H9 (cell line): ENCODE measurements at regions not wholly inside any gene's neighbourhood (a gene's known extent, or its start where the extent isn't known, plus 50 kb on each side); places are given as distances from the start of the nearest gene placed in this dataset.
A peak's percentile ranks its signal among the peaks of the same experiment; 100 is the strongest.

ENCODE experiments used
- DNase-seq: peaks from one replicate; pipeline ENCODE4 v3.0.0-alpha.2; 2017
- H2AFZ ChIP-seq: one replicate; pipeline ENCODE4 v1.6.1; 2013; ENCODE audit warnings: mild to moderate bottlenecking, low read length, control low read depth, moderate library complexity
- H2AK5ac ChIP-seq: 2 replicates; pipeline ENCODE4 v1.6.1; 2013; ENCODE audit warnings: low read length, control low read depth, mixed read lengths; ENCODE audit not compliant: insufficient read length
- H2BK120ac ChIP-seq: one replicate; pipeline ENCODE4 v1.6.1; 2013; ENCODE audit warnings: low read depth, mild to moderate bottlenecking, low read length, control low read depth, inconsistent platforms; ENCODE audit not compliant: poor library complexity, severe bottlenecking
- H2BK12ac ChIP-seq: 2 replicates; pipeline ENCODE4 v1.6.1; 2013; ENCODE audit warnings: low read length, control low read depth, mixed read lengths, low read depth; ENCODE audit not compliant: insufficient read length
- H2BK15ac ChIP-seq: 2 replicates; pipeline ENCODE4 v1.6.1; 2013; ENCODE audit warnings: low read depth, low read length, control low read depth
- H2BK20ac ChIP-seq: one replicate; pipeline ENCODE4 v1.6.1; 2013; ENCODE audit warnings: low read depth, mild to moderate bottlenecking, low read length, control low read depth, inconsistent platforms; ENCODE audit not compliant: poor library complexity, severe bottlenecking
- H2BK5ac ChIP-seq: 2 replicates; pipeline ENCODE4 v1.6.1; 2013; ENCODE audit warnings: low read length, control low read depth, mixed read lengths; ENCODE audit not compliant: insufficient read length
- H3K14ac ChIP-seq: 2 replicates; pipeline ENCODE4 v1.6.1; 2013; ENCODE audit warnings: low read length, control low read depth; ENCODE audit not compliant: insufficient read depth
- H3K18ac ChIP-seq: 2 replicates; pipeline ENCODE4 v1.6.1; 2013; ENCODE audit warnings: low read depth, mild to moderate bottlenecking, mixed read lengths, low read length, control low read depth; ENCODE audit not compliant: insufficient read length
- H3K23ac ChIP-seq: 2 replicates; pipeline ENCODE4 v1.6.1; 2013; ENCODE audit warnings: low read length, control low read depth, mixed read lengths, low read depth; ENCODE audit not compliant: insufficient read length
- H3K23me2 ChIP-seq: 2 replicates; pipeline ENCODE4 v1.6.1; 2013; ENCODE audit warnings: low read depth, mild to moderate bottlenecking, mixed read lengths, low read length, control low read depth; ENCODE audit not compliant: insufficient read length, poor library complexity, severe bottlenecking
- H3K27ac ChIP-seq: 2 replicates; pipeline ENCODE4 v1.5.1; 2013; ENCODE audit warnings: low read length, control low read depth, mixed read lengths, low read depth; ENCODE audit not compliant: insufficient read length
- H3K27me3 ChIP-seq: 2 replicates; pipeline ENCODE4 v1.6.1; 2013; ENCODE audit warnings: low read length, control low read depth, inconsistent platforms; ENCODE audit not compliant: insufficient read depth
- H3K4ac ChIP-seq: 2 replicates; pipeline ENCODE4 v1.6.1; 2013; ENCODE audit warnings: low read depth, mild to moderate bottlenecking, control low read depth, inconsistent platforms, low read length, moderate library complexity
- H3K4me1 ChIP-seq: 2 replicates; pipeline ENCODE4 v1.6.1; 2013; ENCODE audit warnings: low read length, control low read depth, inconsistent platforms; ENCODE audit not compliant: insufficient read depth
- H3K4me2 ChIP-seq: 2 replicates; pipeline ENCODE4 v1.6.1; 2013; ENCODE audit warnings: low read length, control low read depth, mixed read lengths; ENCODE audit not compliant: insufficient read length, insufficient read depth
- H3K56ac ChIP-seq: 2 replicates; pipeline ENCODE4 v1.6.1; 2013; ENCODE audit warnings: low read depth, mild to moderate bottlenecking, mixed read lengths, low read length, control low read depth; ENCODE audit not compliant: insufficient read length
- H3K79me1 ChIP-seq: 2 replicates; pipeline ENCODE4 v1.6.1; 2013; ENCODE audit warnings: low read depth, mild to moderate bottlenecking, moderate library complexity, low read length, control low read depth, inconsistent platforms; ENCODE audit not compliant: insufficient read depth, poor library complexity, severe bottlenecking
- H3K79me2 ChIP-seq: 2 replicates; pipeline ENCODE4 v1.6.1; 2013; ENCODE audit warnings: low read length, control low read depth, inconsistent platforms; ENCODE audit not compliant: insufficient read depth
- H3K9ac ChIP-seq: 2 replicates; pipeline ENCODE4 v1.6.1; 2013; ENCODE audit warnings: low read length, control low read depth, mixed read lengths; ENCODE audit not compliant: insufficient read length; ENCODE audit errors: extremely low read depth
- H3K9me3 ChIP-seq: one replicate; pipeline ENCODE4 v1.6.1; 2013; ENCODE audit warnings: low read depth, low read length, inconsistent platforms; ENCODE audit not compliant: control insufficient read depth
- H3T11ph ChIP-seq: one replicate; pipeline ENCODE4 v1.6.1; 2013; ENCODE audit warnings: mild to moderate bottlenecking, low read length, control low read depth, inconsistent platforms
- H4K20me1 ChIP-seq: one replicate; pipeline ENCODE4 v1.6.1; 2013; ENCODE audit not compliant: control insufficient read depth, insufficient read length, insufficient read depth
- H4K5ac ChIP-seq: 2 replicates; pipeline ENCODE4 v1.6.1; 2013; ENCODE audit warnings: low read depth, mild to moderate bottlenecking, mixed read lengths, low read length, control low read depth; ENCODE audit not compliant: insufficient read length
- H4K8ac ChIP-seq: replicated peaks from 2 replicates; pipeline ENCODE4 v1.6.1; 2013; ENCODE audit warnings: low read length, control low read depth, mixed read lengths, low read depth; ENCODE audit not compliant: insufficient read length
- H4K91ac ChIP-seq: 2 replicates; pipeline ENCODE4 v1.6.1; 2013; ENCODE audit warnings: low read depth, mild to moderate bottlenecking, moderate library complexity, mixed read lengths, low read length, control low read depth; ENCODE audit not compliant: insufficient read length
- H3K27ac Mint-ChIP-seq, 3 experiments: 2 replicates in 2 of 3; 3 replicates in 1 of 3; pipeline ENCODE4 v1.8.0; 2020 to 2021; ENCODE audit warnings: mixed read lengths in 3 of 3, mild to moderate bottlenecking in 1 of 3, moderate library complexity in 1 of 3
- H3K27me3 Mint-ChIP-seq: 2 replicates; pipeline ENCODE4 v1.8.0; 2021; ENCODE audit warnings: low read depth, mild to moderate bottlenecking, moderate library complexity, mixed read lengths
- H3K36me3 Mint-ChIP-seq, 3 experiments: 2 replicates in 2 of 3; 3 replicates in 1 of 3; pipeline ENCODE4 v1.8.0; 2020 to 2021; ENCODE audit warnings: low read depth in 3 of 3, mixed read lengths in 3 of 3; ENCODE audit not compliant: insufficient read depth in 1 of 3
- H3K4me1 Mint-ChIP-seq, 2 experiments: 2 replicates each; pipeline ENCODE4 v1.8.0; 2020; ENCODE audit warnings: mixed read lengths in 2 of 2
- H3K4me3 Mint-ChIP-seq, 2 experiments: 2 replicates in 1 of 2; 3 replicates in 1 of 2; pipeline ENCODE4 v1.8.0; 2020 to 2021; ENCODE audit warnings: mild to moderate bottlenecking in 2 of 2, mixed read lengths in 2 of 2, moderate library complexity in 1 of 2
- H3K9me3 Mint-ChIP-seq, 2 experiments: 2 replicates in 1 of 2; 3 replicates in 1 of 2; pipeline ENCODE4 v1.8.0; 2020; ENCODE audit warnings: mild to moderate bottlenecking in 2 of 2, mixed read lengths in 2 of 2, moderate library complexity in 1 of 2
- CTCF ChIP-seq: fragments of 200-600 bp; sonication (generic); conservative IDR thresholded peaks from 3 replicates; pipeline ENCODE4 v1.8.0; 2021; ENCODE audit warnings: antibody characterized with exemption, mild to moderate bottlenecking
- WGBS: extraction: QIAGEN DNeasy Blood & Tissue Kit; methylation state at CpG from one replicate; pipeline ENCODE4 v1.1.7; 2013; ENCODE audit warnings: missing lambda C conversion rate, low lambda C conversion rate, mixed read lengths; ENCODE audit not compliant: insufficient read length; ENCODE audit errors: extremely low coverage; 5-methylcytosine and 5-hydroxymethylcytosine counted together

- H3K79me2 ChIP-seq, result no peaks in the 10 kb centered on the region
- Mint-ChIP-seq H3K4me1 (peaks cover 10 to 14% of the 10 kb centered on the region in 2 experiments), H3K9me3 (no peaks in the 10 kb centered on the region), H3K36me3 (no peaks in the 10 kb centered on the region), H3K4me3 (no peak overlapping the region), H3K27me3 (no peaks in the 10 kb centered on the region; the same call in 1 of the 2 replicates), H3K27ac (no peak overlapping the region)
- H3K4me2 ChIP-seq, result no peak overlapping the region
- no peaks in the 10 kb centered on the region for H4K20me1 ChIP-seq
- H3K56ac ChIP-seq, result no peak overlapping the region
- TF ChIP-seq CTCF, result no peak
- H4K8ac ChIP-seq, result no peak overlapping the region
- H3K23me2 ChIP-seq, result no peaks in the 10 kb centered on the region
- no peak overlapping the region for H3K9ac ChIP-seq
- no peaks in the 10 kb centered on the region for H3K4me1 ChIP-seq
- no peak for DNase-seq
- H3K79me1 ChIP-seq, result no peaks in the 10 kb centered on the region
- H2BK12ac ChIP-seq, result no peak overlapping the region
- H3K27ac ChIP-seq, result no peak overlapping the region
- H3K27me3 ChIP-seq, result no peaks in the 10 kb centered on the region
- H4K91ac ChIP-seq, result no peak overlapping the region
- peak overlapping the region; percentile 30 for H4K5ac ChIP-seq
- no peak overlapping the region for H3T11ph ChIP-seq
- H3K14ac ChIP-seq, result no peak overlapping the region
- H2AFZ ChIP-seq, result no peak overlapping the region
- no peak overlapping the region for H2BK120ac ChIP-seq
- H3K9me3 ChIP-seq, result no peaks in the 10 kb centered on the region
- no peak overlapping the region for H2BK5ac ChIP-seq
- no peak overlapping the region for H2AK5ac ChIP-seq
- no peak overlapping the region for H3K23ac ChIP-seq
- no peak overlapping the region for H3K4ac ChIP-seq
- no peak overlapping the region for H2BK20ac ChIP-seq
- WGBS, result no CpG with 5 or more reads among the region's 3 CpGs
- H2BK15ac ChIP-seq, result no peak overlapping the region
- H3K18ac ChIP-seq, result no peak overlapping the region
Observed at GRCh38 chr14:65291531-65291930, 121.0 kb upstream of the FUT8 start.
